DOHH2 (cell line): ENCODE measurements at regions not wholly inside any gene's neighbourhood (a gene's known extent, or its start where the extent isn't known, plus 50 kb on each side); places are given as distances from the start of the nearest gene placed in this dataset.

Experiments
- H3F3A ChIP-seq: fragments of 200-600 bp; sonication (generic), shearing (Covaris generic); 2 replicates; pipeline ENCODE4 v1.6.0; 2016; ENCODE audit warnings: antibody characterized with exemption, mild to moderate bottlenecking; ENCODE audit not compliant: control insufficient read depth, insufficient read depth
- H3K27ac ChIP-seq: fragments of 200-600 bp; sonication (generic); 2 replicates; pipeline ENCODE4 v1.5.1; 2014; ENCODE audit warnings: low read depth, mild to moderate bottlenecking, low read length, moderate library complexity
- H3K27me3 ChIP-seq: fragments of 200-600 bp; sonication (generic); 2 replicates; pipeline ENCODE4 v1.6.1; 2014; ENCODE audit warnings: mild to moderate bottlenecking, low read length, mixed read lengths; ENCODE audit not compliant: control insufficient read depth
- H3K36me3 ChIP-seq: fragments of 200-600 bp; sonication (generic); 2 replicates; pipeline ENCODE4 v1.6.1; 2014; ENCODE audit warnings: mild to moderate bottlenecking, low read length, moderate library complexity, mixed read lengths; ENCODE audit not compliant: control insufficient read depth
- H3K4me1 ChIP-seq: fragments of 200-600 bp; sonication (generic); 2 replicates; pipeline ENCODE4 v1.6.1; 2014; ENCODE audit warnings: mild to moderate bottlenecking, low read length, mixed read lengths; ENCODE audit not compliant: control insufficient read depth
- H3K4me2 ChIP-seq: fragments of 200-600 bp; sonication (generic); 2 replicates; pipeline ENCODE4 v1.6.0; 2014; ENCODE audit warnings: mild to moderate bottlenecking, low read length, moderate library complexity
- H3K4me3 ChIP-seq: fragments of 200-600 bp; sonication (generic); 2 replicates; pipeline ENCODE4 v1.5.1; 2014; ENCODE audit warnings: mild to moderate bottlenecking, low read length, mixed read lengths
- H3K79me2 ChIP-seq: fragments of 200-600 bp; sonication (generic); 2 replicates; pipeline ENCODE4 v1.6.1; 2014; ENCODE audit warnings: mild to moderate bottlenecking, low read length, mixed read lengths; ENCODE audit not compliant: control insufficient read depth
- H3K9me2 ChIP-seq: fragments of 200-600 bp; sonication (generic); replicated peaks from 2 replicates; pipeline ENCODE4 v1.6.1; 2014; ENCODE audit warnings: mild to moderate bottlenecking, low read length, mixed read lengths; ENCODE audit not compliant: control insufficient read depth
- H3K9me3 ChIP-seq: fragments of 200-600 bp; sonication (generic); 2 replicates; pipeline ENCODE4 v1.6.1; 2014; ENCODE audit warnings: antibody characterized with exemption, low read length, mixed read lengths; ENCODE audit not compliant: control insufficient read depth, insufficient read depth
- H4K20me1 ChIP-seq: fragments of 200-600 bp; sonication (generic); 2 replicates; pipeline ENCODE4 v1.6.0; 2014; ENCODE audit warnings: low read depth, mild to moderate bottlenecking, antibody characterized with exemption, low read length, moderate library complexity; ENCODE audit not compliant: control insufficient read depth, insufficient read depth
- EZH2phosphoT487 ChIP-seq: fragments of 200-600 bp; sonication (generic); IDR thresholded peaks from 2 replicates; pipeline ENCODE4 v1.6.1; 2017; ENCODE audit warnings: borderline replicate concordance, mild to moderate bottlenecking, antibody characterized with exemption, low read length, moderate library complexity, mixed read lengths
- TF ChIP-seq, protein P1 (sequence below): fragments of 200-600 bp; sonication (generic); IDR thresholded peaks from one replicate; pipeline ENCODE4 v1.5.1; 2014; ENCODE audit warnings: antibody characterized with exemption, mild to moderate bottlenecking, low read depth, low read length; ENCODE audit not compliant: poor library complexity, severe bottlenecking

DNA sequence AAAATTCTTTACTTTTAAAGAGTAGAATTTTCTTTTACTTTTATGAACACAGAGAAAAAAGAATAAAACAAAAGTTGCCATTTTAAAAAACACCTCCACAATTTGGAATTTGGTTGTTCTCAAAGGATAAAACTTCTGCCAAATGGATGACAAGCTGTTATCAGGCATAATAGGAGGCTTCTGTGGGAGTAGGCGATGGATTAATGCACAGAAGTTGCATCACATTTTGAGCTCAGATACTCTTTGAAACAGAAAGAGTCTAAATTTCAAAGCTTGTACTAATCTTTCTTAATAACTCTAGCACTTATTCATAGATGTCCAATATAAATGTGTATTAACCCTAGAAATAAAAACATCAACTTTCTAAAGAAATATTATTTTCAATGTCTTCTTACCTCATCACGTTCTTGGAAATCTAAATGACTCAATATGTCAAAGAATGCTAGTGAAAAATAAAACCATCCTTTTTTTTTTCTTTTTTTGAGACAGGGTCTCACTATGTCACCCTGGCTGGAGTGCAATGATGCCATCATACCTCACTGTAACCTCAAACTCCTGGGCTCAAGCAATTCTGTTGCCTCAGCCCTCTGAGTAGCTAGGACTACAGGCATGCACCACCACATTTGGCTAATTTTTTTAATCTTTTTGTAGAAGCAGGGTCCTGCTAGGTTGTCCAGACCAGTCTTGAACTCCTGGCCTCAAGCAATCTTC is 112.8 kb upstream of the USP25 start:
- Histone ChIP-seq H3F3A (no peaks in the 10 kb centered on the region), H3K79me2 (no peaks in the 10 kb centered on the region), H3K27ac (no peak overlapping the region), H3K4me2 (no peak overlapping the region), H3K4me3 (no peak overlapping the region), H3K9me3 (no peaks in the 10 kb centered on the region), H3K9me2 (no peaks in the 10 kb centered on the region), H3K27me3 (no peaks in the 10 kb centered on the region), H4K20me1 (no peaks in the 10 kb centered on the region), H3K4me1 (no peaks in the 10 kb centered on the region), H3K36me3 (no peaks in the 10 kb centered on the region)
- TF ChIP-seq EZH2phosphoT487: no peak
- TF ChIP-seq, protein P1, sequence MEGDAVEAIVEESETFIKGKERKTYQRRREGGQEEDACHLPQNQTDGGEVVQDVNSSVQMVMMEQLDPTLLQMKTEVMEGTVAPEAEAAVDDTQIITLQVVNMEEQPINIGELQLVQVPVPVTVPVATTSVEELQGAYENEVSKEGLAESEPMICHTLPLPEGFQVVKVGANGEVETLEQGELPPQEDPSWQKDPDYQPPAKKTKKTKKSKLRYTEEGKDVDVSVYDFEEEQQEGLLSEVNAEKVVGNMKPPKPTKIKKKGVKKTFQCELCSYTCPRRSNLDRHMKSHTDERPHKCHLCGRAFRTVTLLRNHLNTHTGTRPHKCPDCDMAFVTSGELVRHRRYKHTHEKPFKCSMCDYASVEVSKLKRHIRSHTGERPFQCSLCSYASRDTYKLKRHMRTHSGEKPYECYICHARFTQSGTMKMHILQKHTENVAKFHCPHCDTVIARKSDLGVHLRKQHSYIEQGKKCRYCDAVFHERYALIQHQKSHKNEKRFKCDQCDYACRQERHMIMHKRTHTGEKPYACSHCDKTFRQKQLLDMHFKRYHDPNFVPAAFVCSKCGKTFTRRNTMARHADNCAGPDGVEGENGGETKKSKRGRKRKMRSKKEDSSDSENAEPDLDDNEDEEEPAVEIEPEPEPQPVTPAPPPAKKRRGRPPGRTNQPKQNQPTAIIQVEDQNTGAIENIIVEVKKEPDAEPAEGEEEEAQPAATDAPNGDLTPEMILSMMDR: no peak

DNA sequence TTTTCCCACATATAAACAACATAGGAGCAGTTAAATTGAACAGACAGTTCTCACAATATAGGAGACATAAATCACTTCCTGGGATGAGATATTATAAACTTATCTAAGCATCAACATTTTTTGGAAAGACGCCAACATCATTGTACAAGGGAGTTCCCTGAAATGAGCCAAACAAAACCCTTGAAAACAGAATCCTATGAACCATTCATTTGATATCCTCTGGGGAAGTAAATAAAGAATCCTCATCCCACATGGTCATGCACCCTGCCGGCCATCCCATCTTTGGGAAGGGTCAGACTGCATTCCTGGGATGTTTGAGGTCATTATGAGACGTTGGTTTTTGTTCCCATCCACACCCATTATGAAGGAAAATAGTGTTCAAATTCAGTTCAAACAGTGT is 111.8 kb upstream of the USP25 start:
- no peak overlapping the region for H3K4me3 ChIP-seq
- H3K9me3 ChIP-seq: no peaks in the 10 kb centered on the region
- no peaks in the 10 kb centered on the region for H3K36me3 ChIP-seq
- no peaks in the 10 kb centered on the region for H3F3A ChIP-seq
- H4K20me1 ChIP-seq: no peaks in the 10 kb centered on the region
- no peaks in the 10 kb centered on the region for H3K9me2 ChIP-seq
- no peak for TF ChIP-seq EZH2phosphoT487
- TF ChIP-seq, protein P1: no peak
- H3K27me3 ChIP-seq: no peaks in the 10 kb centered on the region
- no peak overlapping the region for H3K27ac ChIP-seq
- H3K79me2 ChIP-seq: no peaks in the 10 kb centered on the region
- H3K4me2 ChIP-seq: no peak overlapping the region
- no peaks in the 10 kb centered on the region for H3K4me1 ChIP-seq

- Histone ChIP-seq H3K27me3 (no peaks in the 10 kb centered on the region), H3K4me1 (no peaks in the 10 kb centered on the region), H3K9me3 (no peaks in the 10 kb centered on the region), H3K4me2 (no peak overlapping the region), H3K79me2 (no peaks in the 10 kb centered on the region), H3K27ac (no peak overlapping the region), H3F3A (no peaks in the 10 kb centered on the region), H3K36me3 (no peaks in the 10 kb centered on the region), H3K9me2 (no peaks in the 10 kb centered on the region), H4K20me1 (no peaks in the 10 kb centered on the region), H3K4me3 (no peak overlapping the region)
- TF ChIP-seq EZH2phosphoT487: no peak
- TF ChIP-seq, protein P1: no peak
These were observed 108.9 kb upstream of the USP25 start for GRCh38 chr21:15620892-15621291.
